ENCODE measurements at regions not wholly inside any gene's neighbourhood (a gene's known extent, or its start where the extent isn't known, plus 50 kb on each side); places are given as distances from the start of the nearest gene placed in this dataset.

GRCh38 chr18:26667046-26667445 is 118.7 kb upstream of the KCTD1 start:
- TF ChIP-seq POLR2A (IDR thresholded peaks at IDR 0.05) (no peak), CTCF (IDR thresholded peaks at IDR 0.05 in 4 of 5, conservative IDR thresholded peaks at IDR 0.05 in 1 of 5) (no peak)

All from gastrocnemius medialis (tissue), 4 donors.